GM19239 (cell line): ENCODE measurements at regions not wholly inside any gene's neighbourhood (a gene's known extent, or its start where the extent isn't known, plus 50 kb on each side); places are given as distances from the start of the nearest gene placed in this dataset.

Source experiments
- DNase-seq: peaks from one replicate; pipeline ENCODE4 v3.0.0; 2011; ENCODE audit warnings: low spot score; ENCODE audit not compliant: insufficient read length
- FAIRE-seq: peaks from 2 replicates; lab custom pipeline; 2011; peaks lifted over from hg19 to GRCh38; lab: Jason Lieb, UNC

- DNase-seq (no peak), FAIRE-seq (no peak)
These were observed 73.7 kb downstream of the SERPINA3 start for GRCh38 chr14:94685681-94686485.

GRCh38 chr14:94685166-94685581 lies 73.0 kb downstream of the SERPINA3 start:
- no peak for FAIRE-seq
- no peak for DNase-seq

DNA sequence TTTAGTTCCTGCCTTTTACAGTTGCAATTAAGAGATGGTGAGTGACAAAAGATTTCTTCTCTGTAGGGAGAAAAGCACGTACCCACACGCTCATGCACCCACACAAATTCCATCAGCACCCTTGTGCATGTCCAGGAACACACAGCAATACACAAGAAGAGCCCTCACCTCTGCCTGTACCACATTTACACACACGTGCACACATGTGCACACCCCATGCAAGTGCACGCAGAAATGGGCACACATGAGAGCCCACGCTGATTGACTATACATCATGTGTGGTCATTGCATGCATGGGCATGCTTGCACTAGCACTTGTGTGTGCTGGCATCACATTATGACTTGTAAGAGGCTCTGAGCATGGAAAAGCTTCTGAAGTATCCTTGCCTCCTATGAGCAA lies 70.5 kb downstream of the SERPINA3 start:
- no peak for FAIRE-seq
- no peak for DNase-seq

DNA sequence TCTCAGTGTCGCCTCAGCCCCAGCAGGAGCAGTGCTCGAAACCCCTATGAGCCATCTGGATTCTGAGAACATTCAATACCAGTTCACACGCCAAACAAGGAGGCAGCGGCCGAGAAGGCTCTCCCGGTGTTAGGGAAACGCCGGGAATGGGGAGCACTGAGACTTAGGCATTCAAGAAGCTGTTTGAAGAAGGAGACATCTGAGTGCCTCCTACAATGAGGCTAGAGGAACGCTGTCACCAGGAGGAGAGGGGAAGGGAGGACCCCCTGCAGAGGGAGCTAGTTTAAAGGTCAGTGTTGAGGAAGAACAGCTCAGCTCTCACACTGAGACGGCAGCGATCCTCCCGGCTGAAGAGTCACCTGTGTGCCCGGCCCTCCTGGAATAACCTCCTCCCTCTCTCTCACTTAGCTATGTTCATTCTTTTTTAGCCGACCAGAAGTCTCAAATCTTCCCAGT lies 69.9 kb downstream of the SERPINA3 start:
- no peak for DNase-seq
- FAIRE-seq: no peak

DNA sequence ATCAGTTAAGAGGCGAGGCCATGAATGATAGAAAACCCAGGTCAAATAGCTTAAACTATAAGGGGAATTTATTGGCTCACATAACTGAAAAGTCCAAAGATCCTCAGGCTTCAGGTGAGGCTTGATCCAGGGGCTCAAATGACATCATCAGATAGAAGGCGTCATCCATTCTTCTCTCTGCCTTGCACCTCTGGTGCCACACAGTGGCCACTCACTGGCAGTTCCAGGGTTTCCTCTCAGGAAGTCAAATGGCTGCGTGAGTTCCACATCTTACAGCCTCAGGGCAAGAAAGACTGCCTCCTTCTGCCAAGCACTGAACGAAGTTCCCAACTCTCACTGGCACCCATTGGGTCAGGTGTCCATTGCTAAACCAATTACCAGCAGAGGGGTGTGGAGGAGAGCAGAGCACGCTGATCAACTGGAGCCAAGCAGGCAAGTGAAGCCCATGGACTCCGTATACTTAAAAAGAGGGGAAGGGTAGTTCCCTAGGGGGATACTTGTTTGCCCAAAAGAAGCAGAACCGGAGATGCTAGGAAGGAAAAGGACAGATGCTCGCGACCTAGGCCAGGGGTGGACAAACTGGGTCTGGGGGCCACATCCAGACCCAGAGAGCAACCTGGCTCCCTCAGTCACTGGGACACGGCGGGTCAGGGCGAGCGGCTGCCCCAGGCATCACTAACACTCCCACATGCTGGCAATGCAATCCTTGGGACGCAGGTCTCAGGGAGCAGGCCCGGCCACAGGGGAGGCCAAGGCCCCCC lies 69.3 kb downstream of the SERPINA3 start:
- DNase-seq: no peak
- FAIRE-seq: no peak

GRCh38 chr14:94680862-94681288 lies 68.7 kb downstream of the SERPINA3 start:
- no peak for DNase-seq
- FAIRE-seq: no peak

GRCh38 chr14:94679937-94680861 lies 68.0 kb downstream of the SERPINA3 start:
- DNase-seq: no peak
- FAIRE-seq: no peak

GRCh38 chr14:94679106-94679810 lies 67.1 kb downstream of the SERPINA3 start:
- DNase-seq (no peak), FAIRE-seq (no peak)

- FAIRE-seq (no peak), DNase-seq (no peak)
These were observed 65.6 kb downstream of the SERPINA3 start for GRCh38 chr14:94677747-94678146.

DNA sequence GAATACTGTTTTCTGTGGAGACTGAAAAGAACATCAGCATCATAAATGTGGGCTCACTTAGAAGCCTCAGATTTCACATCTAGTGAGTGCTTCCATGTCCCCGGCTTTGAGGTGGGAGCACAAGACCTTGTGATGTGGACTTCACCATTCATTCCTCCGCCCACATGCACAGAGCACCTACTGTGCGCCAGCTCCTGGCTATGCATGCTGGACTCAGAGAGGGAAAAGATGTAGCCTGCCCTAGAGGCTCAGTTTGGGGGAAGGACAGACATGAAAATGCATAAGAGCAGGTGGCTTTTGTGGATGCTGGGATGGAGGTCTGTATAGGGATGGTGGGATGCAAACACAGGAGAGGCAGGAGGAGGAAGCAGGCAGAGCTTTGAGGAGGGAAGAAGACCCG lies 65.0 kb downstream of the SERPINA3 start:
- DNase-seq: no peak
- FAIRE-seq: no peak

DNA sequence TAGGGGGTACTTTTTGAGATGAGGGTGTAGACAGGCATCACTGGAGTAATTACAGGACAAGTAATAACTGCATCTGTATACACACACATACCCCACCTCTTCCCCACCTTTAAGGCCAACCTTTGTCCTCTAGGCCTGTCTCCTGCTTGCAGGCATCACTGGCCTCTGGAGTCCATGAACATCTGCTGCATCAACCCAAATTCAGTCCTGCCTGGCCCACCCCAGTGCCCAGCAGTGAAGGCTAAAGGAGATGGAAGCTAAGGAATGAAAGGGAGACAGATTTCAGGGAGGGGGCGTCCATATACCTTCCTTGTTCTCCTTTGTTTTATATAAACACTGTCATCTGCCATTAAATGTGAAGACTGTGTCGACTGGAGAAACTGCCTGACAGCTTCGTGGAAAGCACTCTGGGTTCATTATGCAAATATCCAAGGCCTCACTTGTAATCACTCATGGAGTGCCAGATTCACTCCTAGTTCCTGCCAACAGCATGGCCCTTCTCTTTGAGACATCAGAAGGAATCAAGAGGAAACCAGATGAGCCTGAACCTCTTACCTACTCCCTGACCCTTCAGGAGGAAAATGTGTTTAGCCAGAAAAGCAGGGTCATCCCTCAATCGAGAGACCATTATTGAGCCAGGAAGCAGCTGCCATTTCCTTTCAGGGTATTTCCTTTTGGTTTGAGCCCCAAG lies 64.4 kb downstream of the SERPINA3 start:
- FAIRE-seq: no peak
- no peak for DNase-seq

DNA sequence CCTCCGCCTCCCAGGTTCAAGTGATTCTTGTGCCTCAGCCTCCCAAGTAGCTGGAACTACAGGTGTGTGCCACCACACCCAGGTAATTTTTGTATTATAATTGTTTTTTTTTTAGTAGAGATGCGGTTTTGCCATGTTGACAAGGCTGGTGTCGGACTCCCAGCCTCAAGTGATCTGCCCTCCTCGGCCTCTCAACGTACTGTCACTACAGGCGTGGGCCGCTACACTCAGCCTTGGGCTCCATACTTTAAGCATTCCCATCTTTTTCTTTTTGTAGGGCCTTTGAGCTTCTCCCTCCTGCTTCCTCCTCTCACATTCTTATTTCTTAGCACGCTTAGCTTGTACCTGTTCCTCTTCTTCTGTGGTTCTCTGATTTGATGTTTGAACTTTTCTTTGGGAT lies 62.8 kb downstream of the SERPINA3 start:
- FAIRE-seq (no peak), DNase-seq (no peak)

DNA sequence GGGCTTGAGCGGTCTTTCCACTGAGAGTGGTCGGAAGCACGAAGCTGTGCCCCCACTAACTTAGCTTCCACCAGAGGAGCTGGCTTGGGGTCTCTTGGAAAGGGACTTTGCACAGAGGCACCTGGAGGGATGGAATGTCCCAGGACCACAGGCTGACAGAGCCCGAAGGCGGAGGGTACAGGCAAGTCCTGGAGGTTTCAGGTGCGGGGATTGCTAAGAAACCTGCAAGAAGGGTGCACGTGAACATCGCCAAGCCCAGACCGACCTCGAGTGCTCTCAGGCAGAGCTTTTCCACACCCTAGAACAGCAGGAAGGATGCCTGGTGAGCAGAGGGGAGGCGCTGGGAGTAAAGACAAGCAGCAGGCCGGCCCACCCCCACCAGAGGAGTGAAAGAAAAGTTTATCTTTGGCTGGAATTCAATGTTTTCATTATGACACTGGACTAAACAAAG lies 61.6 kb downstream of the SERPINA3 start:
- FAIRE-seq: no peak
- DNase-seq: no peak
